BE2C (cell line): ENCODE measurements at regions not wholly inside any gene's neighbourhood (a gene's known extent, or its start where the extent isn't known, plus 50 kb on each side); places are given as distances from the start of the nearest gene placed in this dataset.

Experiments used
- DNase-seq: peaks from one replicate; pipeline ENCODE4 v3.0.0-alpha.2; 2020
- H3K27me3 ChIP-seq: fragments of 250-450 bp; sonication (Bioruptor Pico); 2 replicates; pipeline ENCODE4 v1.5.1; 2020; ENCODE audit warnings: mild to moderate bottlenecking
- H3K36me3 ChIP-seq: fragments of 250-450 bp; sonication (Bioruptor Pico); 2 replicates; pipeline ENCODE4 v1.5.1; 2020; ENCODE audit warnings: mild to moderate bottlenecking
- H3K4me1 ChIP-seq: fragments of 250-450 bp; sonication (Bioruptor Pico); 2 replicates; pipeline ENCODE4 v1.5.1; 2020
- H3K4me3 ChIP-seq: 2 replicates; pipeline ENCODE4 v1.5.1; 2011; ENCODE audit warnings: low read depth, low read length
- H3K9me3 ChIP-seq: fragments of 250-450 bp; sonication (Bioruptor Pico); 2 replicates; pipeline ENCODE4 v1.5.1; 2020
- CTCF ChIP-seq: IDR thresholded peaks from 2 replicates; pipeline ENCODE4 v1.5.1; 2012; ENCODE audit warnings: mild to moderate bottlenecking, low read depth, low read length

GRCh38 chr7:41817386-41817785 is 114.5 kb upstream of the INHBA start:
- H3K36me3 ChIP-seq, result no peaks in the 10 kb centered on the region
- DNase-seq, result no peak
- no peaks in the 10 kb centered on the region for H3K27me3 ChIP-seq
- no peaks in the 10 kb centered on the region for H3K4me1 ChIP-seq
- H3K9me3 ChIP-seq, result no peaks in the 10 kb centered on the region
- TF ChIP-seq CTCF, result no peak
- H3K4me3 ChIP-seq, result no peak overlapping the region

- Histone ChIP-seq H3K4me3 (no peak overlapping the region), H3K27me3 (no peaks in the 10 kb centered on the region), H3K4me1 (no peaks in the 10 kb centered on the region), H3K9me3 (no peaks in the 10 kb centered on the region), H3K36me3 (no peaks in the 10 kb centered on the region)
- DNase-seq, result no peak
- no peak for TF ChIP-seq CTCF
These were observed 113.2 kb upstream of the INHBA start for GRCh38 chr7:41816111-41816510.

GRCh38 chr7:41814888-41815287 is 112.0 kb upstream of the INHBA start:
- Histone ChIP-seq H3K4me3 (no peak overlapping the region), H3K36me3 (no peaks in the 10 kb centered on the region), H3K9me3 (no peaks in the 10 kb centered on the region), H3K27me3 (no peaks in the 10 kb centered on the region), H3K4me1 (no peaks in the 10 kb centered on the region)
- DNase-seq, result no peak
- no peak for TF ChIP-seq CTCF

GRCh38 chr7:41813286-41813685 is 110.4 kb upstream of the INHBA start:
- TF ChIP-seq CTCF, result no peak
- no peak for DNase-seq

GRCh38 chr7:41811941-41812340 is 109.1 kb upstream of the INHBA start:
- no peak for DNase-seq
- Histone ChIP-seq H3K4me1 (no peaks in the 10 kb centered on the region), H3K36me3 (no peaks in the 10 kb centered on the region), H3K4me3 (no peak overlapping the region), H3K9me3 (no peaks in the 10 kb centered on the region), H3K27me3 (no peaks in the 10 kb centered on the region)
- no peak for TF ChIP-seq CTCF

More at GRCh38 chr7:41813286-41813685, 110.4 kb upstream of the INHBA start:
- H3K27me3 ChIP-seq, result no peaks in the 10 kb centered on the region
- no peak overlapping the region for H3K4me3 ChIP-seq
- no peaks in the 10 kb centered on the region for H3K36me3 ChIP-seq
- no peaks in the 10 kb centered on the region for H3K4me1 ChIP-seq
- no peaks in the 10 kb centered on the region for H3K9me3 ChIP-seq

GRCh38 chr7:41809940-41810576 is 107.2 kb upstream of the INHBA start:
- Histone ChIP-seq H3K4me1 (no peaks in the 10 kb centered on the region), H3K4me3 (no peak overlapping the region), H3K27me3 (no peaks in the 10 kb centered on the region), H3K9me3 (no peaks in the 10 kb centered on the region), H3K36me3 (no peaks in the 10 kb centered on the region)
- no peak for DNase-seq
- no peak for TF ChIP-seq CTCF
